Suppressor macrophage (primary cell): ENCODE measurements at regions not wholly inside any gene's neighbourhood (a gene's known extent, or its start where the extent isn't known, plus 50 kb on each side); places are given as distances from the start of the nearest gene placed in this dataset.
A peak's percentile ranks its signal among the peaks of the same experiment; 100 is the strongest.
"Not testable (repeated sequence)": the region's sequence is repeated elsewhere in the genome, so short reads cannot be mapped to it uniquely, and the experiment has no call there.

ENCODE experiments used
- DNase-seq, 4 experiments: peaks; one replicate each; pipeline ENCODE4 v3.0.0-alpha.2; 2020 to 2022

GRCh38 chr20:41716436-41716835 is 98.3 kb upstream of the CHD6 start:
- DNase-seq: no peak

- no peak for DNase-seq
These were observed 97.3 kb upstream of the CHD6 start for GRCh38 chr20:41715526-41715925.

GRCh38 chr20:41714030-41714429 is 95.9 kb upstream of the CHD6 start:
- DNase-seq: no peak

DNA sequence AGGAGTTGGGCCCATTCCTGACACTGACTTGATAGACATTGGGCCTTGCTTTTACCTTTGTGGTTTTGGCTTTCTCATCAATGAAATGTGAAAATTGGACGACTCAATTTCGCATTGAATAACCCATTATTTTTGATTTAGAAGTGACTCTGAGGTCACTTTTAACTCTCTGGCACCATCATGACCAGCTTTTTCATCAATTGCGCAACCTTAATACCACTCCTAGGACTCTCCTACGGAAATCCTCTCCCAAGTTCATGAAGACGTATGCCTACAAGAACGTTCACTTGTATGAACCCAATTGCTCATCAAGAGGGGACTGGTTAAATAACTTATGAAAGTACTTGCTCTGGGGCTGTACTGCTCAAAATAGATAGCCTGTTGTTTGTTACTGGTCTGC is 86.7 kb upstream of the CHD6 start:
- DNase-seq: no peak

GRCh38 chr20:41702647-41703046 is 84.5 kb upstream of the CHD6 start:
- no peak for DNase-seq

GRCh38 chr20:41701588-41702348 is 83.6 kb upstream of the CHD6 start:
- DNase-seq: no peak

DNA sequence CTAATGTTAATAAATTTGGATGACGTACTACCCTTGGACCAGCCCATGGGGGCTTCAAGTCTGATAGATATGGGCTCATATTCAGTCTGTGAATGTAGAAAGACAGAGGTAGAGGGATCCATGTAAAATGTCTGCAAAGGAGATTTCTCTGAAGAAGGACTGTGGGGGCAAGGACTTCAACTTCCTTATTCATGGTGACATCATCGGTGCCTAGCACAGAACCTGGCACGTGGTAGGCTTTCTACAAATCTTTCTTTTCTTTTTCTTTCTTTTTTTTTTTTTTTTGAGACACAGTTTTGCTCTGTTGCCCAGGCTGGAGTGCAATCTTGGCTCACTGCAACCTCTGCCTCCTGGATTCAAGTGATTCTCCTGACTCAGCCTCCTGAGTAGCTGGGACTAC is 81.5 kb upstream of the CHD6 start:
- DNase-seq: peak; percentile 15 to 50 (median 40)

GRCh38 chr20:41697861-41698559 is 79.8 kb upstream of the CHD6 start:
- DNase-seq: peak; percentile 37 to 66 (median 50)

DNA sequence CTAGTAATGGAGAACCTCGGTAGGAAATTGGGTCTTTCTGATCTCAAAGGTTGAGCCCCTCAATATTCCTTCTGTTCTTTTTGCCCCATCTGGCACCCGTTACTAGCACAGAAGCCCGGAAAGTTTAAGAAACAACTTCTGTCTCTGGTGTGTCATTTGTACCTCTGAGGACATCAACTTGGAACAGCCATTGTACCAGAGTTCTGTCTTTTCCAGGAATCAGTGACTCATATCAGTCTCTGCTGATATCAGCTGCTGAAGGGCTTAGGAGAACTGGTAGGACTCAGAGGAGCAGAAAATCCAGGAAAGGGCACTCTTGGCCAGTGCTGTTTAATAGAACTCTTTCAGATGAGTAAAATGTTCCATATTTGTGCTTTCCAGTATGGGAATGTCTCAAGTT is 78.3 kb upstream of the CHD6 start:
- no peak for DNase-seq

- peak in 3 of 4 experiments; percentile 17 to 34 (median 21) for DNase-seq
These were observed 76.6 kb upstream of the CHD6 start for GRCh38 chr20:41694796-41695195.

DNA sequence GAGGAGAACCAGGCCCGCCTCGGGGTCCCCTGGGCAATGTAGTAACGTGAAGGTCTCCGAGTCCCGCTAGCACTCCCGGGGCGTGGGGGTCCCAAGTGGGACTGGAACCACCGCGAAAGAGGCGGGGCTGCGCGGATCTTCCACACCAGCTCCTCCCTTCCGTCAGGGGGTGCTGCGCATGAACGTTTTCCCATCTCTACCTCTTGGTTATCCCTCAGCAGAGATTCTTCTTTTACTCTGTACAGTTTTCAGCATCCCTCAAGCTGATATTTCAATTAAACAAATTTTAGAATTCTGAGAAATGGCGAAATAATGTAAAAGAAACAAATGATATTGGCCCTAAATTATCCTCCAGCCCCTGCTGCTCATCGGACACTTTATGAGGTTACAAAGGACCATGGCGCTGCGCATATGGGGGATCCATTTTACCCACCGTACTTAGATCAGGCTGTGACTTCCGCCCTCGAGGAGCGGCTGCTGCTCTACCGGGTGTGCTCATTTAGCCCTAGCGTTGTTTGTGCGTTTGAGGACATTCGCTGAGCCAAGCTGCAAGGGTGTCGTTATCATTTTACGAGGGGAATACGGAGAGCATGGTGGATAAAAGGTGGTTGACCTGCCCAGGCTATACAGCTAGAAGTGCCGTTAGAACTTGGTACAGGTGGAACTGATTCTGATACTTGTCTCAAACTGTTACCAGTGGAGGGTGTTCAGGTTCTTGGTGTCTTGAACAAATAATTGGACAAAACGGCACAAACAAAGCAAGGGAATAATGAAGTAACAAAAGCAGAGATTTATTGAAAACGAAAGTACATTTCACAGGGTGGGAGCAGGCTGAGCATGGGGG is 75.2 kb upstream of the CHD6 start:
- peak; percentile 85 to 93 (median 90) for DNase-seq

- peak; percentile 36 to 81 (median 68) for DNase-seq
These were observed 74.4 kb upstream of the CHD6 start for GRCh38 chr20:41692479-41693135.

DNA sequence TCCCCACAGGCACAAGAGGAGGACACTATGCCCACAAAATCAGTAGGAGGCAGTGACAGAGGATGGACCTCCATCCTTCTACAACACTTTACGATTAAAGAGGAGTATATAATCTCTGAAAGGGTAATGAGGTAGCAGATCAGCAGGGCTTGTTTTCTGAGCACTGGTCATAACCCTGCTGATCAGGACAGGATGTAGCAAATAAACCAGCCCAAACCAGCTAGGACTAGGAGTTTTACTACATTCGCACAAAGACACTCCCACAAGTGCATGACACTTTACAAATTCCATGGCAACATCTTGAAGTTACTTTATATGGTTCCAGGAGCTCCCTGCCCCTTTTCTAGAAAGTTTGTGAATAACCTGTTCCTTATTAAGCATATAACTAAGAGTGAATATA is 73.3 kb upstream of the CHD6 start:
- no peak for DNase-seq

GRCh38 chr20:41690702-41691101 is 72.5 kb upstream of the CHD6 start:
- DNase-seq: no peak

- DNase-seq: no peak
These were observed 68.8 kb upstream of the CHD6 start for GRCh38 chr20:41686961-41687360.

- not testable (repeated sequence) for DNase-seq
These were observed 67.0 kb upstream of the CHD6 start for GRCh38 chr20:41685145-41685544.

GRCh38 chr20:41678799-41679198 is 60.6 kb upstream of the CHD6 start:
- DNase-seq: no peak

DNA sequence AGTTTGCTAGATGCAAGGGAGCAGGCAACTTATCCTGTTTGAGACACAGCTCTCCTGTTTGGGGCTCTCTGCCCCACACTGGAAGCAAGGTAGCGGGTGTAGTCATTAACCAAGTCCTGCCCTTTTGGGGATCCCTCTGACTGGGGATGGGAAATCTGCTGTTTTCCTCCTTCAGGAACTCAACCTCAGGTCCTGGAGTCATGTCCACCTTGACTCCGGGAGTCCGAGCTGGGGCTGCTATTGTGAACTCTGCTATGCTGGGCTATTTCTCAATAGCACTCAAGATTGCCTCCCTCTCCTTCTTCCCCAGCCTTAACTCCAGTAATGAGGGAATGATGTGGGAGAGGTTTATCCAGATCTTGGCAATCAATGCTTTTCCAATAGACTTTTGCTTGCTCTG is 54.1 kb upstream of the CHD6 start:
- DNase-seq: no peak

- no peak for DNase-seq
These were observed 53.0 kb upstream of the CHD6 start for GRCh38 chr20:41671143-41671542.

DNA sequence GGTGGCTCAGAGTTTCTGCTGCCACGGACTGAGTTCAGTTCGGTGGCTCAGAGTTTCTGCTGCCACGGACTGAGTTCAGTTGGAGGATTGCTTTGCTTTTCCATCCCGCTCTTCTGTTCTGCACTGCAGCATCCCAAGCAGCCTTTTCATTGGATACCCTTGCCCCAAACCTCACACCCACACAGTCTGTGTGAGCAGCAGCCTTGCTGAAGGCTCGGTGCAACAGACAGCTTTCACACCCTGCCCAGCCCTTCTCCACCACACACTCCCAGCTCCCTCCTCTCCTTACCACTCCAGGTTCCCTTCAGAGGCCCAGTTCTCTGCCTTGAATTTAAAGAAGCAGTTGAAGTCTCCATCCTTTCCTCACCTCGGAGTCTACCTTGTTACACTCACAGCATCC is 52.5 kb upstream of the CHD6 start:
- DNase-seq: no peak

DNA sequence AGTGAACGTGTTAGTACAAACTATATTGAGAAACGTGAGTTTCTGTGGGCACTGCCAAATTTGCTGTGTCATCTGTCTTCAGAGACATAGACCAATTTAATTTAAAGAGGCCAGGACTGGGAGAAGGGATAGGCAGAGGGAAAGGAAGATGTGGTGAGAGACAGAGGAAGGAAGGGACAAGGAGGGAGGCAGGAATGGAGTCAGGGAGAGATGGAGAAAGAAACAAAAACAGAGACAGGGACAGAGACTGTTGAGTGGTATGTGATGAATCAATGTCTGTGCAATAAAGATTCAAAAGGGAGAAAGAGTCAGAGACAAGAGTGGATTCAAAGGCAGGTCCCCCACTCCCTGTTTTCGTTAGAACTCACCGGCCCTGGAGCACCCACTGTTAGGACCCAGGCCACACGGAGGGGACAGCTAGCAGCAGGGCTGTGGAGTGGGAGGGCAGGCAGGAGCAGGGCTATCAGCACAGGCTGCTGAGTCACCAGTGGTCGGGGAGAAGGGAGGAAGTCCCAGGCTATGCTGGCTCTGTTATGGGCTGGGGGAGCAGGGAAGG is 51.6 kb upstream of the CHD6 start:
- peak in 3 of 4 experiments; percentile 19 to 37 (median 21) for DNase-seq

GRCh38 chr20:41668057-41668749 is 50.0 kb upstream of the CHD6 start:
- DNase-seq: no peak
